DND-41 (cell line): ENCODE measurements at regions not wholly inside any gene's neighbourhood (a gene's known extent, or its start where the extent isn't known, plus 50 kb on each side); places are given as distances from the start of the nearest gene placed in this dataset.

Source experiments
- CTCF ChIP-seq: IDR thresholded peaks from 2 replicates; pipeline ENCODE4 v1.5.1; 2012; ENCODE audit warnings: borderline replicate concordance, low read length, moderate library complexity, mild to moderate bottlenecking; ENCODE audit not compliant: poor library complexity, severe bottlenecking; ENCODE audit errors: extremely low read depth
- EZH2 ChIP-seq: IDR thresholded peaks from 3 replicates; pipeline ENCODE4 v1.6.1; 2012; ENCODE audit warnings: borderline replicate concordance, low read depth, mild to moderate bottlenecking, moderate library complexity, low read length, inconsistent platforms; ENCODE audit not compliant: severe bottlenecking

GRCh38 chr22:22425783-22426624 lies 82.5 kb downstream of the ZNF280B start:
- TF ChIP-seq CTCF: no peak
- no peak for TF ChIP-seq EZH2
